ENCODE measurements at regions not wholly inside any gene's neighbourhood (a gene's known extent, or its start where the extent isn't known, plus 50 kb on each side); places are given as distances from the start of the nearest gene placed in this dataset.

DNA sequence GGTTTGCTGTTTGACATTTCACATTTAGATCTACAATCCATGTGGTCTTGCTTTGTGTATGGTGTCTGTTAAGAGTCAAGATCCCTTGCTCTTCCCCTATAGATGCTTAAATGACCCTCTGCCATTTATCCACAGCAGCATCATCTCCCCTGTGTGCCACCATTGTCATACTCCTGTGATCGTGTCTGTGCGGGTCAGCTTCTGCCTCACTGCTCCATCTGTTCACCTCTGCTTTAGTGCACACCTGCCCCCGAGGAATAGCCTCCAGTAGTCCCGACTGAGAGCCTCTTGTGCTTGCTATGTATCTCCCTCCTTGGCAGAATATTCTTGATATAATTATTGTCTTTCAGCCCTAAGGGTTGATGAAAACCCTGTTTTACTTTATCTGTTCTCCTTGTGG, 551.2 kb downstream of the CDH26 start:
- TF ChIP-seq, protein P1, sequence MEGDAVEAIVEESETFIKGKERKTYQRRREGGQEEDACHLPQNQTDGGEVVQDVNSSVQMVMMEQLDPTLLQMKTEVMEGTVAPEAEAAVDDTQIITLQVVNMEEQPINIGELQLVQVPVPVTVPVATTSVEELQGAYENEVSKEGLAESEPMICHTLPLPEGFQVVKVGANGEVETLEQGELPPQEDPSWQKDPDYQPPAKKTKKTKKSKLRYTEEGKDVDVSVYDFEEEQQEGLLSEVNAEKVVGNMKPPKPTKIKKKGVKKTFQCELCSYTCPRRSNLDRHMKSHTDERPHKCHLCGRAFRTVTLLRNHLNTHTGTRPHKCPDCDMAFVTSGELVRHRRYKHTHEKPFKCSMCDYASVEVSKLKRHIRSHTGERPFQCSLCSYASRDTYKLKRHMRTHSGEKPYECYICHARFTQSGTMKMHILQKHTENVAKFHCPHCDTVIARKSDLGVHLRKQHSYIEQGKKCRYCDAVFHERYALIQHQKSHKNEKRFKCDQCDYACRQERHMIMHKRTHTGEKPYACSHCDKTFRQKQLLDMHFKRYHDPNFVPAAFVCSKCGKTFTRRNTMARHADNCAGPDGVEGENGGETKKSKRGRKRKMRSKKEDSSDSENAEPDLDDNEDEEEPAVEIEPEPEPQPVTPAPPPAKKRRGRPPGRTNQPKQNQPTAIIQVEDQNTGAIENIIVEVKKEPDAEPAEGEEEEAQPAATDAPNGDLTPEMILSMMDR (conservative IDR thresholded peaks at IDR 0.05) = no peak
- no peak for TF ChIP-seq ZFX (IDR thresholded peaks at IDR 0.05)
- no peak overlapping the region for H3K27ac ChIP-seq

DNA sequence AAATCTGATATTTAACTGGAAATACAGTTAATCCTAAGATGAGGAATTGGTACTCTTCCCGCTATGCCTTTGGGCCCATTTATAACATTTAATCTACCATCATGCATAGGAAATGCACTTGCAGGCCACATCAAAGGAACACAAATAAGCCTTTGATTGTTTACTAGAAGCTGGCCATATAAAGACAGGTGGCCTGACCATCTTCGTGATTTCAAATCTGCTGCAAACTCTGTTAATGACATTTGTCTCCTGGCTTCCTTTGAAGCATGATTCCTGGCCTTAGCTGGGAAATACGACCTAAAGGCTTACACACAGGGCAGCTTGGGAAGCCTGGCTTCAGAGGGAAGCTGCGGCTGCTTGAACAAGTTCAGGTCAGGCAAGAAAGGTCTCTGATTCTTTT, 552.1 kb downstream of the CDH26 start:
- no peak for TF ChIP-seq ZFX (IDR thresholded peaks at IDR 0.05)
- TF ChIP-seq, protein P1 (conservative IDR thresholded peaks at IDR 0.05) = no peak
- H3K27ac ChIP-seq = no peak overlapping the region

- no peak for TF ChIP-seq ZFX (IDR thresholded peaks at IDR 0.05)
- TF ChIP-seq, protein P1 (conservative IDR thresholded peaks at IDR 0.05) = no peak
- no peak overlapping the region for H3K27ac ChIP-seq
Measured at GRCh38 chr20:60512443-60512842, 554.2 kb downstream of the CDH26 start.

GRCh38 chr20:60513141-60513540, 554.9 kb downstream of the CDH26 start:
- H3K27ac ChIP-seq = no peak overlapping the region
- TF ChIP-seq ZFX (IDR thresholded peaks at IDR 0.05) = no peak
- TF ChIP-seq, protein P1 (conservative IDR thresholded peaks at IDR 0.05) = no peak

DNA sequence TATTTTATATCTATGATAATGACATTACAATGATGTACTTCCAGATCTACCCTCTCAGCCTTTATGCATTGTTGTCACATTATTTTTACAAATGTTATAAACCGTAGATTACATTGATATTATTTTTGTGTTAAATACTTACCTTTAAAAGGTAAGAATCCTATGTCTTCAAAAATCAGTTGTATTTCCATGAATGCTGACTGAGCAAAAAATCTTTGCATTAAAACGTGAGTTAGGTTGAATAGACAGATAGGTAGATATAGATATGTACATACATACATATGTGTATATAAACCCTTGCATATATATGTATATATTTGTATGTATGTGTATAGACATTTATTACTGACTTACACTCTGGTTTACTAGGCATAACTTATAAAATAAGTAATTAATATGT, 558.2 kb downstream of the CDH26 start:
- TF ChIP-seq ZFX (IDR thresholded peaks at IDR 0.05) = no peak
- TF ChIP-seq, protein P1 (conservative IDR thresholded peaks at IDR 0.05) = no peak
- H3K27ac ChIP-seq = no peak overlapping the region

- no peak for TF ChIP-seq ZFX (IDR thresholded peaks at IDR 0.05)
- TF ChIP-seq, protein P1 (conservative IDR thresholded peaks at IDR 0.05) = no peak
- H3K27ac ChIP-seq = no peak overlapping the region
Measured at GRCh38 chr20:60518022-60518421, 559.8 kb downstream of the CDH26 start.

GRCh38 chr20:60525397-60525796, 567.2 kb downstream of the CDH26 start:
- no peak overlapping the region for H3K27ac ChIP-seq
- no peak for TF ChIP-seq ZFX (IDR thresholded peaks at IDR 0.05)
- TF ChIP-seq, protein P1 (conservative IDR thresholded peaks at IDR 0.05) = no peak
